ENCODE measurements at regions not wholly inside any gene's neighbourhood (a gene's known extent, or its start where the extent isn't known, plus 50 kb on each side); places are given as distances from the start of the nearest gene placed in this dataset.

GRCh38 chr13:81058916-81059290 is 718.0 kb upstream of the SPRY2 start:
- Histone ChIP-seq H3K36me3 (ENCODE audit: control insufficient read depth in 2 of 2, extremely low read depth in 1 of 2, insufficient read depth in 1 of 2, low read length in 1 of 2) (no peaks in the 10 kb centered on the region), H3K27me3 (replicated peaks in 1 of 2; ENCODE audit: control insufficient read depth in 2 of 2, extremely low read depth in 1 of 2, insufficient read depth in 2 of 2, low read length in 1 of 2) (no peaks in the 10 kb centered on the region), H3K27ac (ENCODE audit: low read length) (no peak overlapping the region), H3K4me1 (ENCODE audit: control insufficient read depth in 1 of 2, extremely low read depth in 1 of 2, insufficient read depth in 2 of 2, low read length in 2 of 2) (no peaks in the 10 kb centered on the region), H3K9me3 (no peaks in the 10 kb centered on the region), H3K4me3 (ENCODE audit: control insufficient read depth in 1 of 2, extremely low read depth in 1 of 2, low read length in 1 of 2) (no peak overlapping the region)
- POLR2A ChIA-PET = no interaction called here
- Mint-ChIP-seq H3K4me1 (no peaks in the 10 kb centered on the region), H3K4me3 (no peak overlapping the region), H3K9me3 (peaks cover 0 to 13% (median 2%) of the 10 kb centered on the region in 3 donors), H3K27ac (no peak overlapping the region), H3K27me3 (no peaks in the 10 kb centered on the region), H3K36me3 (no peaks in the 10 kb centered on the region)
- CTCF ChIA-PET = no interaction called here
- no peak for DNase-seq
- WGBS (ENCODE audit: insufficient coverage) = 0% methylated on average over 1 of the region's 1 CpG
- no peak for ATAC-seq (replicated peaks in 1 of 4)

DNA sequence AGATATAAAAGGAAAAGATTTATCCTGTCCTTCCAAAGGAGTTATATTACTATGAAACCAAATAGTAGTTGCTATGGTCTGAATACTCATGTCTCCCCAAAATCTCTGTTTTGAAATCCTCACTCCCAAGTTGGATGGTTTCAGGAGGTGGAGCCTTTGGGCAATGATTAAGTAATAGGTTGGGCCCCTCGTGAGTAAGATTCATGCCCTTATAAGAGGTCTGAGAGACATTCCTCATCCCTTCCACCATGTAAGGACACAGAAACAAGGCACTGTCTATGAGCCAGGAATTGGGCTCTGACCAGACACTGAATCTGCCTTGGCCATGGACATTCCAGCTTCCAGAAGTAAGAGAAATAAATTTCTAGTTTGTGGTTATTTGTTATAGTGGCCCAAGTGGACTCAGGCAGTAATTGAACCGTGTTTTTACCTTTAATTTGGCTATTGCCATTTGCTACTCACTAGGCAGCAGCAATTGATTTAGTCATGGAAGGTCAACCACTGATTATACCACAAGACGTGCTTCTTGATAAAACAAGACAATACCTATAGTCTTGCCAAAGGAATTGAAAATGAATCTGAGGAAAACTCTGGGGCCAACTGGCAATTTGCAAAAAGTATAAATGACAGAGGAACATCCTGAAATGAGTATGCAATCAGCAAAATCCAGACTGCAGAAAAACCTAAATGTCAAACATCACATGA is 717.4 kb upstream of the SPRY2 start:
- Histone ChIP-seq H3K27me3 (replicated peaks in 1 of 2; ENCODE audit: control insufficient read depth in 2 of 2, extremely low read depth in 1 of 2, insufficient read depth in 2 of 2, low read length in 1 of 2) (no peaks in the 10 kb centered on the region), H3K4me1 (ENCODE audit: control insufficient read depth in 1 of 2, extremely low read depth in 1 of 2, insufficient read depth in 2 of 2, low read length in 2 of 2) (no peaks in the 10 kb centered on the region), H3K9me3 (no peaks in the 10 kb centered on the region), H3K27ac (ENCODE audit: low read length) (no peak overlapping the region), H3K36me3 (ENCODE audit: control insufficient read depth in 2 of 2, extremely low read depth in 1 of 2, insufficient read depth in 1 of 2, low read length in 1 of 2) (no peaks in the 10 kb centered on the region), H3K4me3 (ENCODE audit: control insufficient read depth in 1 of 2, extremely low read depth in 1 of 2, low read length in 1 of 2) (no peak overlapping the region)
- Mint-ChIP-seq H3K36me3 (no peaks in the 10 kb centered on the region), H3K4me3 (no peak overlapping the region), H3K27me3 (no peaks in the 10 kb centered on the region), H3K9me3 (peaks cover 0 to 10% (median under 1%) of the 10 kb centered on the region in 3 donors), H3K4me1 (no peaks in the 10 kb centered on the region), H3K27ac (no peak overlapping the region)
- DNase-seq (no peak), ATAC-seq (replicated peaks in 1 of 4) (no peak)
- ChIA-PET CTCF (no interaction called here), POLR2A (no interaction called here)
- no CpG with 5 or more reads among the region's 3 CpGs for WGBS (ENCODE audit: insufficient coverage)

- no peaks in the 10 kb centered on the region for H3K4me1 ChIP-seq (ENCODE audit: control insufficient read depth in 1 of 2, extremely low read depth in 1 of 2, insufficient read depth in 2 of 2, low read length in 2 of 2)
- no peak for ATAC-seq (replicated peaks in 1 of 4)
- CTCF ChIA-PET = no interaction called here
- Mint-ChIP-seq H3K4me1 (no peaks in the 10 kb centered on the region), H3K4me3 (no peak overlapping the region), H3K9me3 (peaks cover 0 to 4% (median 3%) of the 10 kb centered on the region in 3 donors), H3K36me3 (no peaks in the 10 kb centered on the region), H3K27ac (no peak overlapping the region), H3K27me3 (no peaks in the 10 kb centered on the region)
- H3K27ac ChIP-seq (ENCODE audit: low read length) = no peak overlapping the region
- no peak for DNase-seq
- no peaks in the 10 kb centered on the region for H3K27me3 ChIP-seq (replicated peaks in 1 of 2; ENCODE audit: control insufficient read depth in 2 of 2, extremely low read depth in 1 of 2, insufficient read depth in 2 of 2, low read length in 1 of 2)
- POLR2A ChIA-PET = no interaction called here
- H3K36me3 ChIP-seq (ENCODE audit: control insufficient read depth in 2 of 2, extremely low read depth in 1 of 2, insufficient read depth in 1 of 2, low read length in 1 of 2) = no peaks in the 10 kb centered on the region
- no peak overlapping the region for H3K4me3 ChIP-seq (ENCODE audit: control insufficient read depth in 1 of 2, extremely low read depth in 1 of 2, low read length in 1 of 2)
- no peaks in the 10 kb centered on the region for H3K9me3 ChIP-seq
Observed at GRCh38 chr13:81051873-81052272, 710.9 kb upstream of the SPRY2 start.

DNA sequence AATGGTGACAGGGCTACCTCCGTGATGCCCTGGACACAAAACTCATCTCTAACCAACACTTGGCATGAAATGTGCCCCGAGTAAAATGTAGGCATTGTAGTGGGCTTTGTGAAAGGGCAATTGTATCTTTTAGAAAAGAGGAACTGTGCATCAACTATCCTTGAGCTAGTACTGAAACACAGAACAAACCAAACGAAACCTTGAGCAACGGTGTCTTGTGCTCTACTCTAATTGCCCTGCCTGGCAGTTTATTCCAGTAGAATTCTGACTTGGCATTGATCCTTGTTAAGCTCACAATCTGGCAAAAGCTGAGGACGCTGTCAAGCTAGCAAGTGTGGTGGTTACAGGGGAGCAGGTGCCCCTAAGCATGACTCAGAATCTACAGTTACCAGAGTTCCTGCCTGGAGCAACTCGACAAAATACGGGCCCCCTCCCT is 707.1 kb upstream of the SPRY2 start:
- no peaks in the 10 kb centered on the region for H3K36me3 Mint-ChIP-seq
- H3K4me1 Mint-ChIP-seq = no peaks in the 10 kb centered on the region
- ChIA-PET CTCF (no interaction called here), POLR2A (no interaction called here)
- 63% methylated on average over 3 of the region's 7 CpGs for WGBS (ENCODE audit: insufficient coverage)
- H3K9me3 ChIP-seq = no peaks in the 10 kb centered on the region
- H3K9me3 Mint-ChIP-seq = peaks cover under 1 to 10% (median 5%) of the 10 kb centered on the region in 3 donors
- no peaks in the 10 kb centered on the region for H3K36me3 ChIP-seq (ENCODE audit: control insufficient read depth in 2 of 2, extremely low read depth in 1 of 2, insufficient read depth in 1 of 2, low read length in 1 of 2)
- ATAC-seq (replicated peaks in 1 of 4) (no peak), DNase-seq (no peak)
- H3K4me3 ChIP-seq (ENCODE audit: control insufficient read depth in 1 of 2, extremely low read depth in 1 of 2, low read length in 1 of 2) = no peak overlapping the region
- H3K27me3 Mint-ChIP-seq = no peaks in the 10 kb centered on the region
- no peak overlapping the region for H3K27ac ChIP-seq (ENCODE audit: low read length)
- no peaks in the 10 kb centered on the region for H3K4me1 ChIP-seq (ENCODE audit: control insufficient read depth in 1 of 2, extremely low read depth in 1 of 2, insufficient read depth in 2 of 2, low read length in 2 of 2)
- no peaks in the 10 kb centered on the region for H3K27me3 ChIP-seq (replicated peaks in 1 of 2; ENCODE audit: control insufficient read depth in 2 of 2, extremely low read depth in 1 of 2, insufficient read depth in 2 of 2, low read length in 1 of 2)
- no peak overlapping the region for H3K27ac Mint-ChIP-seq
- H3K4me3 Mint-ChIP-seq = no peak overlapping the region

DNA sequence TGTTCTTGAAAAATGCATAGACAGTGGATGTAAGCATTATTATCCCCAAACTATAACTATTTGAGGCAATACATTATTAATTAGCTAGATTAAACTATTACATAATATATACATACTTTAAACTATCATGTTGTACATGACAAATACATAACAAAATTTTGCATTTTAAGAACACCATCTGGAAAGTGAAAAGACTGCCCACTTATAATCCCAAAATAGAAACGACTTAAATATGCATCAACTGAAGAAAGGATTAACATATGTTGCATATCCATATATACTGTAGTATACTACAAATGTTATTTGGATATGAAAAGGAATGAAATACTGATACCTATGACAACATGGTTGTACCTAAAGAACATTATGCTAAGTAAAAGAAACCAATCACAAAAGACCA is 700.8 kb upstream of the SPRY2 start:
- Histone ChIP-seq H3K36me3 (ENCODE audit: control insufficient read depth in 2 of 2, extremely low read depth in 1 of 2, insufficient read depth in 1 of 2, low read length in 1 of 2) (no peaks in the 10 kb centered on the region), H3K4me1 (ENCODE audit: control insufficient read depth in 1 of 2, extremely low read depth in 1 of 2, insufficient read depth in 2 of 2, low read length in 2 of 2) (no peaks in the 10 kb centered on the region), H3K27me3 (replicated peaks in 1 of 2; ENCODE audit: control insufficient read depth in 2 of 2, extremely low read depth in 1 of 2, insufficient read depth in 2 of 2, low read length in 1 of 2) (no peaks in the 10 kb centered on the region), H3K4me3 (ENCODE audit: control insufficient read depth in 1 of 2, extremely low read depth in 1 of 2, low read length in 1 of 2) (no peak overlapping the region), H3K9me3 (no peaks in the 10 kb centered on the region), H3K27ac (ENCODE audit: low read length) (no peak overlapping the region)
- no peak for DNase-seq
- H3K27ac Mint-ChIP-seq = no peak overlapping the region
- H3K36me3 Mint-ChIP-seq = no peaks in the 10 kb centered on the region
- no peak for ATAC-seq (replicated peaks in 1 of 4)
- no CpG with 5 or more reads among the region's 1 CpG for WGBS (ENCODE audit: insufficient coverage)
- H3K9me3 Mint-ChIP-seq = peaks cover 6 to 30% (median 12%) of the 10 kb centered on the region in 3 donors
- POLR2A ChIA-PET = interaction anchor here in 1 of 2 donors (0.6 kb wide), 1 partner anchor 68 kb away, joined by 3 read pairs; no protein-coding TSS in a partner anchor
- H3K4me1 Mint-ChIP-seq = no peaks in the 10 kb centered on the region
- H3K27me3 Mint-ChIP-seq = no peaks in the 10 kb centered on the region
- CTCF ChIA-PET = no interaction called here
- no peak overlapping the region for H3K4me3 Mint-ChIP-seq

GRCh38 chr13:81031996-81032395 is 691.1 kb upstream of the SPRY2 start:
- no peaks in the 10 kb centered on the region for H3K4me1 ChIP-seq (ENCODE audit: control insufficient read depth in 1 of 2, extremely low read depth in 1 of 2, insufficient read depth in 2 of 2, low read length in 2 of 2)
- no CpG with 5 or more reads among the region's 1 CpG for WGBS (ENCODE audit: insufficient coverage)
- H3K9me3 ChIP-seq = no peaks in the 10 kb centered on the region
- no peaks in the 10 kb centered on the region for H3K27me3 Mint-ChIP-seq
- H3K36me3 ChIP-seq (ENCODE audit: control insufficient read depth in 2 of 2, extremely low read depth in 1 of 2, insufficient read depth in 1 of 2, low read length in 1 of 2) = no peaks in the 10 kb centered on the region
- no peaks in the 10 kb centered on the region for H3K27me3 ChIP-seq (replicated peaks in 1 of 2; ENCODE audit: control insufficient read depth in 2 of 2, extremely low read depth in 1 of 2, insufficient read depth in 2 of 2, low read length in 1 of 2)
- DNase-seq (no peak), ATAC-seq (replicated peaks in 1 of 4) (no peak)
- ChIA-PET CTCF (no interaction called here), POLR2A (no interaction called here)
- H3K27ac Mint-ChIP-seq = no peak overlapping the region
- no peak overlapping the region for H3K27ac ChIP-seq (ENCODE audit: low read length)
- no peaks in the 10 kb centered on the region for H3K36me3 Mint-ChIP-seq
- H3K4me3 Mint-ChIP-seq = no peak overlapping the region
- H3K4me3 ChIP-seq (ENCODE audit: control insufficient read depth in 1 of 2, extremely low read depth in 1 of 2, low read length in 1 of 2) = no peak overlapping the region
- peaks cover 5 to 30% (median 13%) of the 10 kb centered on the region in 3 donors for H3K9me3 Mint-ChIP-seq
- H3K4me1 Mint-ChIP-seq = no peaks in the 10 kb centered on the region

GRCh38 chr13:81025091-81025490 is 684.2 kb upstream of the SPRY2 start:
- Histone ChIP-seq H3K9me3 (no peaks in the 10 kb centered on the region), H3K4me1 (ENCODE audit: control insufficient read depth in 1 of 2, extremely low read depth in 1 of 2, insufficient read depth in 2 of 2, low read length in 2 of 2) (no peaks in the 10 kb centered on the region), H3K27me3 (replicated peaks in 1 of 2; ENCODE audit: control insufficient read depth in 2 of 2, extremely low read depth in 1 of 2, insufficient read depth in 2 of 2, low read length in 1 of 2) (no peaks in the 10 kb centered on the region), H3K4me3 (ENCODE audit: control insufficient read depth in 1 of 2, extremely low read depth in 1 of 2, low read length in 1 of 2) (no peak overlapping the region), H3K36me3 (ENCODE audit: control insufficient read depth in 2 of 2, extremely low read depth in 1 of 2, insufficient read depth in 1 of 2, low read length in 1 of 2) (no peaks in the 10 kb centered on the region), H3K27ac (ENCODE audit: low read length) (no peak overlapping the region)
- Mint-ChIP-seq H3K4me3 (no peak overlapping the region), H3K9me3 (peaks cover 12 to 41% (median 14%) of the 10 kb centered on the region in 3 donors), H3K27ac (no peak overlapping the region), H3K36me3 (no peaks in the 10 kb centered on the region), H3K4me1 (no peaks in the 10 kb centered on the region), H3K27me3 (no peaks in the 10 kb centered on the region)
- ATAC-seq (replicated peaks in 1 of 4) (no peak), DNase-seq (no peak)
- WGBS (ENCODE audit: insufficient coverage) = 64% methylated on average over 1 of the region's 3 CpGs
- ChIA-PET CTCF (no interaction called here), POLR2A (no interaction called here)
